H9 (cell line): ENCODE measurements at regions not wholly inside any gene's neighbourhood (a gene's known extent, or its start where the extent isn't known, plus 50 kb on each side); places are given as distances from the start of the nearest gene placed in this dataset.

Source experiments
- DNase-seq: peaks from one replicate; pipeline ENCODE4 v3.0.0-alpha.2; 2017
- H2AFZ ChIP-seq: one replicate; pipeline ENCODE4 v1.6.1; 2013; ENCODE audit warnings: mild to moderate bottlenecking, low read length, control low read depth, moderate library complexity
- H2AK5ac ChIP-seq: 2 replicates; pipeline ENCODE4 v1.6.1; 2013; ENCODE audit warnings: low read length, control low read depth, mixed read lengths; ENCODE audit not compliant: insufficient read length
- H2BK120ac ChIP-seq: one replicate; pipeline ENCODE4 v1.6.1; 2013; ENCODE audit warnings: low read depth, mild to moderate bottlenecking, low read length, control low read depth, inconsistent platforms; ENCODE audit not compliant: poor library complexity, severe bottlenecking
- H2BK12ac ChIP-seq: 2 replicates; pipeline ENCODE4 v1.6.1; 2013; ENCODE audit warnings: low read length, control low read depth, mixed read lengths, low read depth; ENCODE audit not compliant: insufficient read length
- H2BK15ac ChIP-seq: 2 replicates; pipeline ENCODE4 v1.6.1; 2013; ENCODE audit warnings: low read depth, low read length, control low read depth
- H2BK20ac ChIP-seq: one replicate; pipeline ENCODE4 v1.6.1; 2013; ENCODE audit warnings: low read depth, mild to moderate bottlenecking, low read length, control low read depth, inconsistent platforms; ENCODE audit not compliant: poor library complexity, severe bottlenecking
- H2BK5ac ChIP-seq: 2 replicates; pipeline ENCODE4 v1.6.1; 2013; ENCODE audit warnings: low read length, control low read depth, mixed read lengths; ENCODE audit not compliant: insufficient read length
- H3K14ac ChIP-seq: 2 replicates; pipeline ENCODE4 v1.6.1; 2013; ENCODE audit warnings: low read length, control low read depth; ENCODE audit not compliant: insufficient read depth
- H3K18ac ChIP-seq: 2 replicates; pipeline ENCODE4 v1.6.1; 2013; ENCODE audit warnings: low read depth, mild to moderate bottlenecking, mixed read lengths, low read length, control low read depth; ENCODE audit not compliant: insufficient read length
- H3K23ac ChIP-seq: 2 replicates; pipeline ENCODE4 v1.6.1; 2013; ENCODE audit warnings: low read length, control low read depth, mixed read lengths, low read depth; ENCODE audit not compliant: insufficient read length
- H3K23me2 ChIP-seq: 2 replicates; pipeline ENCODE4 v1.6.1; 2013; ENCODE audit warnings: low read depth, mild to moderate bottlenecking, mixed read lengths, low read length, control low read depth; ENCODE audit not compliant: insufficient read length, poor library complexity, severe bottlenecking
- H3K27ac ChIP-seq: 2 replicates; pipeline ENCODE4 v1.5.1; 2013; ENCODE audit warnings: low read length, control low read depth, mixed read lengths, low read depth; ENCODE audit not compliant: insufficient read length
- H3K27me3 ChIP-seq: 2 replicates; pipeline ENCODE4 v1.6.1; 2013; ENCODE audit warnings: low read length, control low read depth, inconsistent platforms; ENCODE audit not compliant: insufficient read depth
- H3K4ac ChIP-seq: 2 replicates; pipeline ENCODE4 v1.6.1; 2013; ENCODE audit warnings: low read depth, mild to moderate bottlenecking, control low read depth, inconsistent platforms, low read length, moderate library complexity
- H3K4me1 ChIP-seq: 2 replicates; pipeline ENCODE4 v1.6.1; 2013; ENCODE audit warnings: low read length, control low read depth, inconsistent platforms; ENCODE audit not compliant: insufficient read depth
- H3K4me2 ChIP-seq: 2 replicates; pipeline ENCODE4 v1.6.1; 2013; ENCODE audit warnings: low read length, control low read depth, mixed read lengths; ENCODE audit not compliant: insufficient read length, insufficient read depth
- H3K56ac ChIP-seq: 2 replicates; pipeline ENCODE4 v1.6.1; 2013; ENCODE audit warnings: low read depth, mild to moderate bottlenecking, mixed read lengths, low read length, control low read depth; ENCODE audit not compliant: insufficient read length
- H3K79me1 ChIP-seq: 2 replicates; pipeline ENCODE4 v1.6.1; 2013; ENCODE audit warnings: low read depth, mild to moderate bottlenecking, moderate library complexity, low read length, control low read depth, inconsistent platforms; ENCODE audit not compliant: insufficient read depth, poor library complexity, severe bottlenecking
- H3K79me2 ChIP-seq: 2 replicates; pipeline ENCODE4 v1.6.1; 2013; ENCODE audit warnings: low read length, control low read depth, inconsistent platforms; ENCODE audit not compliant: insufficient read depth
- H3K9ac ChIP-seq: 2 replicates; pipeline ENCODE4 v1.6.1; 2013; ENCODE audit warnings: low read length, control low read depth, mixed read lengths; ENCODE audit not compliant: insufficient read length; ENCODE audit errors: extremely low read depth
- H3K9me3 ChIP-seq: one replicate; pipeline ENCODE4 v1.6.1; 2013; ENCODE audit warnings: low read depth, low read length, inconsistent platforms; ENCODE audit not compliant: control insufficient read depth
- H3T11ph ChIP-seq: one replicate; pipeline ENCODE4 v1.6.1; 2013; ENCODE audit warnings: mild to moderate bottlenecking, low read length, control low read depth, inconsistent platforms
- H4K20me1 ChIP-seq: one replicate; pipeline ENCODE4 v1.6.1; 2013; ENCODE audit not compliant: control insufficient read depth, insufficient read length, insufficient read depth
- H4K5ac ChIP-seq: 2 replicates; pipeline ENCODE4 v1.6.1; 2013; ENCODE audit warnings: low read depth, mild to moderate bottlenecking, mixed read lengths, low read length, control low read depth; ENCODE audit not compliant: insufficient read length
- H4K8ac ChIP-seq: replicated peaks from 2 replicates; pipeline ENCODE4 v1.6.1; 2013; ENCODE audit warnings: low read length, control low read depth, mixed read lengths, low read depth; ENCODE audit not compliant: insufficient read length
- H4K91ac ChIP-seq: 2 replicates; pipeline ENCODE4 v1.6.1; 2013; ENCODE audit warnings: low read depth, mild to moderate bottlenecking, moderate library complexity, mixed read lengths, low read length, control low read depth; ENCODE audit not compliant: insufficient read length
- H3K27ac Mint-ChIP-seq, 3 experiments: 2 replicates in 2 of 3; 3 replicates in 1 of 3; pipeline ENCODE4 v1.8.0; 2020 to 2021; ENCODE audit warnings: mixed read lengths in 3 of 3, mild to moderate bottlenecking in 1 of 3, moderate library complexity in 1 of 3
- H3K27me3 Mint-ChIP-seq: 2 replicates; pipeline ENCODE4 v1.8.0; 2021; ENCODE audit warnings: low read depth, mild to moderate bottlenecking, moderate library complexity, mixed read lengths
- H3K36me3 Mint-ChIP-seq, 3 experiments: 2 replicates in 2 of 3; 3 replicates in 1 of 3; pipeline ENCODE4 v1.8.0; 2020 to 2021; ENCODE audit warnings: low read depth in 3 of 3, mixed read lengths in 3 of 3; ENCODE audit not compliant: insufficient read depth in 1 of 3
- H3K4me1 Mint-ChIP-seq, 2 experiments: 2 replicates each; pipeline ENCODE4 v1.8.0; 2020; ENCODE audit warnings: mixed read lengths in 2 of 2
- H3K4me3 Mint-ChIP-seq, 2 experiments: 2 replicates in 1 of 2; 3 replicates in 1 of 2; pipeline ENCODE4 v1.8.0; 2020 to 2021; ENCODE audit warnings: mild to moderate bottlenecking in 2 of 2, mixed read lengths in 2 of 2, moderate library complexity in 1 of 2
- H3K9me3 Mint-ChIP-seq, 2 experiments: 2 replicates in 1 of 2; 3 replicates in 1 of 2; pipeline ENCODE4 v1.8.0; 2020; ENCODE audit warnings: mild to moderate bottlenecking in 2 of 2, mixed read lengths in 2 of 2, moderate library complexity in 1 of 2
- CTCF ChIP-seq: fragments of 200-600 bp; sonication (generic); conservative IDR thresholded peaks from 3 replicates; pipeline ENCODE4 v1.8.0; 2021; ENCODE audit warnings: antibody characterized with exemption, mild to moderate bottlenecking
- WGBS: extraction: QIAGEN DNeasy Blood & Tissue Kit; methylation state at CpG from one replicate; pipeline ENCODE4 v1.1.7; 2013; ENCODE audit warnings: missing lambda C conversion rate, low lambda C conversion rate, mixed read lengths; ENCODE audit not compliant: insufficient read length; ENCODE audit errors: extremely low coverage; 5-methylcytosine and 5-hydroxymethylcytosine counted together

- Histone ChIP-seq H2AFZ (no peak overlapping the region), H3K79me2 (no peaks in the 10 kb centered on the region), H3K27me3 (no peaks in the 10 kb centered on the region), H3K23me2 (no peaks in the 10 kb centered on the region), H3K23ac (no peak overlapping the region), H2BK20ac (no peak overlapping the region), H2BK15ac (no peak overlapping the region), H4K91ac (no peak overlapping the region), H3K4ac (no peak overlapping the region), H3K14ac (no peak overlapping the region), H4K8ac (no peak overlapping the region), H4K20me1 (no peaks in the 10 kb centered on the region), H3K27ac (no peak overlapping the region), H2BK5ac (no peak overlapping the region), H3K4me1 (no peaks in the 10 kb centered on the region), H3K9me3 (no peaks in the 10 kb centered on the region), H3K4me2 (no peak overlapping the region), H2AK5ac (no peak overlapping the region), H2BK12ac (no peak overlapping the region), H3K56ac (no peak overlapping the region), H3K79me1 (no peaks in the 10 kb centered on the region), H2BK120ac (no peak overlapping the region), H3K18ac (no peak overlapping the region), H3K9ac (no peak overlapping the region), H3T11ph (no peak overlapping the region), H4K5ac (no peak overlapping the region)
- DNase-seq: no peak
- Mint-ChIP-seq H3K27ac (no peak overlapping the region), H3K9me3 (peaks cover 0 to under 1% of the 10 kb centered on the region in 2 experiments; a peak in 1 of 5 replicates), H3K4me1 (no peaks in the 10 kb centered on the region), H3K27me3 (no peaks in the 10 kb centered on the region), H3K36me3 (no peaks in the 10 kb centered on the region), H3K4me3 (no peak overlapping the region)
- no CpG with 5 or more reads among the region's 4 CpGs for WGBS
- TF ChIP-seq CTCF: no peak
These were observed 258.6 kb downstream of the ADAM29 start for GRCh38 chr4:175176710-175177109.
